ENCODE measurements at regions not wholly inside any gene's neighbourhood (a gene's known extent, or its start where the extent isn't known, plus 50 kb on each side); places are given as distances from the start of the nearest gene placed in this dataset.

GRCh38 chr20:5416086-5416485 lies 99.3 kb upstream of the PROKR2 start:
- TF ChIP-seq CTCF (IDR thresholded peaks at IDR 0.05) (no peak), POLR2A (IDR thresholded peaks at IDR 0.05) (no peak)
